Left ventricle myocardium inferior (tissue), 1 donor: ENCODE measurements at regions not wholly inside any gene's neighbourhood (a gene's known extent, or its start where the extent isn't known, plus 50 kb on each side); places are given as distances from the start of the nearest gene placed in this dataset.
"Not testable (repeated sequence)": the region's sequence is repeated elsewhere in the genome, so short reads cannot be mapped to it uniquely, and the experiment has no call there.

Source experiments
- DNase-seq: peaks from one replicate; pipeline ENCODE4 v3.0.0-alpha.2; 2020
- H3K27ac ChIP-seq: fragments of 200-600 bp; replicated peaks from 2 replicates; pipeline ENCODE4 v1.8.0; 2021
- H3K27me3 ChIP-seq: fragments of 200-600 bp; 2 replicates; pipeline ENCODE4 v1.8.0; 2021; ENCODE audit warnings: low read depth
- H3K36me3 ChIP-seq: fragments of 200-600 bp; 2 replicates; pipeline ENCODE4 v1.8.0; 2021
- H3K4me1 ChIP-seq: fragments of 200-600 bp; 2 replicates; pipeline ENCODE4 v1.8.0; 2021
- H3K4me3 ChIP-seq: fragments of 200-600 bp; 2 replicates; pipeline ENCODE4 v1.8.0; 2021; ENCODE audit warnings: mild to moderate bottlenecking, moderate library complexity
- H3K9me3 ChIP-seq: fragments of 200-600 bp; replicated peaks from 2 replicates; pipeline ENCODE4 v1.8.0; 2021
- CTCF ChIP-seq: fragments of 200-600 bp; IDR thresholded peaks from 2 replicates; pipeline ENCODE4 v1.8.0; 2021; ENCODE audit warnings: antibody characterized with exemption, mild to moderate bottlenecking, borderline replicate concordance
- intact Hi-C: fragments of 100-400 bp; cut with micrococcal nuclease; formaldehyde crosslinking; loops from one replicate; pipeline ENCODE4 v1.11.0; 2022
- donor health status: DM: no; HTN: yes; CAD: no; lungs with severe emphysema.

DNA sequence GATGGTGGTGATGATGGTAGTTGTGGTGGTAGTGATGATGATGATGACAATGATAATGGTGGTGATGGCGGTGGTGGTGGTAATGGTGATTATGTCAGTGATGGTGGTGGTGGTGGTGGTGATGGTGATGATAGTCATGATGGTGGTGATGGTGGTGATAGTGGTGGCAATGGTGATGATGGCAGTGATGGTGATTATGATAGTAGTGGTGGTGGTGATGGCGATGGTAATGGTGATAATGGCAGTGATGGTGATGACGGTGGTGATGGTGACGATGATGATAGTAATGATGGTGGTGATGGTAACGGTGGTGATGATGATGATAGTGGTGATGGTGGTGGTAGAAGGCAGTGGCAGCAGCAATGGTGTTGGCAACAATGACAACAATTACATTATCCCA is 55.3 kb downstream of the RBFOX3 start:
- Histone ChIP-seq H3K9me3 (peaks cover 24% of the 10 kb centered on the region), H3K27ac (no peak overlapping the region), H3K36me3 (no peaks in the 10 kb centered on the region), H3K27me3 (peaks cover 53% of the 10 kb centered on the region), H3K4me3 (no peak overlapping the region), H3K4me1 (no peaks in the 10 kb centered on the region)
- intact Hi-C loops = no loop called here
- no peak for TF ChIP-seq CTCF
- no peak for DNase-seq

DNA sequence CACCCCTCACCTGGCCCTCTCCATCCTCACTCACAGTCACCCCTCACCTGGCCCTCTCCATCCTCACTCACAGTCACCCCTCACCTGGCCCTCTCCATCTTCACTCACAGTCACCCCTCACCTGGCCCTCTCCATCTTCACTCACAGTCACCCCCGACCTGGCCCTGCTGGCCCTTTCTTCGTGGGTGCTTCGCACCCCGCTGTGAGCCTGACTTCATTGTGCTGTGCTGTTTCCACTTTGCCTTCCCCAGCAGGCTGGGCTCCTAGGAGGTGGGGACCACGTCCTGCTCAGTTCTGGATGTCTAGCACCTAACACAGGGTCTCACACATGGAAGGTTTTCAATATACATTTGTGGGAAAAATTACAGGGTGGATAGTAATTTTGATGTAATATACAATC is 56.5 kb downstream of the RBFOX3 start:
- peaks cover 24% of the 10 kb centered on the region for H3K9me3 ChIP-seq
- H3K4me3 ChIP-seq, H3K36me3 ChIP-seq, intact Hi-C loops, H3K4me1 ChIP-seq, H3K27ac ChIP-seq, DNase-seq: not testable (repeated sequence)
- H3K27me3 ChIP-seq = peaks cover 42% of the 10 kb centered on the region

GRCh38 chr17:79552824-79553223 is 58.0 kb downstream of the RBFOX3 start:
- peaks cover 41% of the 10 kb centered on the region for H3K27me3 ChIP-seq
- no peaks in the 10 kb centered on the region for H3K36me3 ChIP-seq
- no peak for TF ChIP-seq CTCF
- no peaks in the 10 kb centered on the region for H3K4me1 ChIP-seq
- H3K4me3 ChIP-seq = no peak overlapping the region
- intact Hi-C loops = no loop called here
- no peak for DNase-seq
- peaks cover 24% of the 10 kb centered on the region for H3K9me3 ChIP-seq
- no peak overlapping the region for H3K27ac ChIP-seq

DNA sequence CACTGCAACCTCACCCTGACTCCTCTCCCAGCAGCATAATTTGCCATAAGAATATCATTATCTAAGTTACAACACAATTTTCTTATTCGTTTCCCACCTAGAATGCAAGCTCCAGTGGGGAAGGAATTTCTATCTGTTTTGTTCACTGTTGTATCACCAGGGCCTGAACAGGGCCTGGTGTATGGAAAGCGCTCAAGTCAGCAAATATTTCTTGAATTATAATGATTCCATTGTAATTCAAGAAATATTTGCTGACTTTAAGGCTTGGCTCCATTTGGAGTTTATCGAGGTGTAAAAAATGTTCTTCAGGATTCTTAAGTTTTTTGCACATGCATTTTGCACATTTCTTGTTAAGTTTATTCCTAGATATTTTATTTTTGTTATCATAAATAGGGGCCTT is 58.4 kb downstream of the RBFOX3 start:
- no peak for TF ChIP-seq CTCF
- no peaks in the 10 kb centered on the region for H3K36me3 ChIP-seq
- no peak for DNase-seq
- H3K27me3 ChIP-seq = peaks cover 41% of the 10 kb centered on the region
- no peaks in the 10 kb centered on the region for H3K4me1 ChIP-seq
- H3K4me3 ChIP-seq = no peak overlapping the region
- H3K9me3 ChIP-seq = peaks cover 24% of the 10 kb centered on the region
- H3K27ac ChIP-seq = no peak overlapping the region
- intact Hi-C loops = no loop called here

DNA sequence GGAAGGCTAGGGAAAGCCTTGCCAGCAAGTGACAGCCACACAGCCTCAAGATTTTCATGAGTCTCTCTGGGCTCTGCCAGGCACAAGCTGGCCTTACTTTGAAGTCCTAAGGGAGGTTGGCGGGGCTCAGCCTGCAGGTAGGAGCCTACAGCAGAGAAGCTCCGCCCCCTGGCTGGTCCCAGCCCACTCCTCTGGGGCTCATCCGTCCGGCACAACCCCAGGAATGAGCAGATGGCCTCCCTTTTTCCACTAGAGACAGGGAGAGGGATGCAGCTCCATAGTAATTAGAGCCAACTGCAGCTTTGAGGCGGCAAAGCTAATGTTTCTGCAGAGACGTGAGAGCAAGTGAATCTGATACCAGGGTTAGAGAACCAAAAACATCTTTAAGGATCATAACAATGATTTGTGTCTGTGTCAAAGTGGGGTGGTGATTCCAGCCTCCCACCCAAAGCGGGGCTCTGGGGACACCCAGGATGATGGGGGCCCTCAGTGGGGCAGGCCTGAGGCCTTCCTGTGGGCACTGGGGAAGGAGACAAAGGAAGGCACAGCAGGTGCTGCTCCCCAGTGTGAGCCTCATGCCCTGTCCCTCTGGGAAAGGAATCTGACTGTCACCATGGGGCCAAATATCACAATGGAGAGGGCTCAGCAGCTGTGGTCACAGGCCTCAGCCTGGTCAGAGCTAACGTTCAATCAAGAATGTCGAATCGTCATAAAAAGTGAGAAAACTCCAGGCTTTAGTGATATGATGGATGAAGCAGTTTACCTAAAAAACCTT is 61.5 kb downstream of the RBFOX3 start:
- DNase-seq = no peak

More for the DNA sequence above, 61.5 kb downstream of the RBFOX3 start:
- Histone ChIP-seq H3K27me3 (peaks cover 50% of the 10 kb centered on the region), H3K27ac (no peak overlapping the region), H3K4me1 (no peaks in the 10 kb centered on the region), H3K4me3 (no peak overlapping the region), H3K36me3 (no peaks in the 10 kb centered on the region), H3K9me3 (peaks cover 24% of the 10 kb centered on the region)
- TF ChIP-seq CTCF = no peak
- intact Hi-C loops = no loop called here
